Tibial nerve (tissue), 4 donors: ENCODE measurements at regions not wholly inside any gene's neighbourhood (a gene's known extent, or its start where the extent isn't known, plus 50 kb on each side); places are given as distances from the start of the nearest gene placed in this dataset.

Experiments
- CTCF ChIP-seq, 5 experiments: fragments of 200-600 bp in 3 of 5; fragments of 450-650 bp in 2 of 5; sonication (generic) in 3 of 5; IDR thresholded peaks; one replicate each; pipeline ENCODE4 v1.5.1; 2016 to 2019; ENCODE audit warnings: antibody characterized with exemption in 5 of 5, mild to moderate bottlenecking in 3 of 5, moderate library complexity in 2 of 5
- EP300 ChIP-seq, 2 donors: sonication (generic); formaldehyde crosslinking; IDR thresholded peaks; one replicate each; pipeline ENCODE4 v1.6.1; 2017; ENCODE audit warnings: antibody characterized with exemption in 2 of 2, mild to moderate bottlenecking in 1 of 2
- POLR2A ChIP-seq, 2 donors: fragments of 450-650 bp; IDR thresholded peaks; one replicate each; pipeline ENCODE4 v1.6.1; 2017; ENCODE audit warnings: antibody characterized with exemption in 2 of 2, mild to moderate bottlenecking in 2 of 2, moderate library complexity in 2 of 2

- no peak for TF ChIP-seq CTCF (IDR thresholded peaks at IDR 0.05)
- TF ChIP-seq POLR2A (IDR thresholded peaks at IDR 0.05) = no peak
- no peak for TF ChIP-seq EP300 (IDR thresholded peaks at IDR 0.05)
Observed at GRCh38 chr1:164137273-164137925, 421.6 kb upstream of the PBX1 start.
